DMS79 (cell line): ENCODE measurements at regions not wholly inside any gene's neighbourhood (a gene's known extent, or its start where the extent isn't known, plus 50 kb on each side); places are given as distances from the start of the nearest gene placed in this dataset.
"Not testable (repeated sequence)": the region's sequence is repeated elsewhere in the genome, so short reads cannot be mapped to it uniquely, and the experiment has no call there.

ENCODE experiments used
- DNase-seq: peaks from one replicate; lab custom pipeline; 2025; lab: John Stamatoyannopoulos, UW

- no peak for DNase-seq
Observed at GRCh38 chrX:9271789-9272525, 192.9 kb upstream of the TBL1X start.

- no peak for DNase-seq
Observed at GRCh38 chrX:9273744-9274143, 191.1 kb upstream of the TBL1X start.

- no peak for DNase-seq
Observed at GRCh38 chrX:9278475-9279233, 186.2 kb upstream of the TBL1X start.

GRCh38 chrX:9279234-9279544, 185.7 kb upstream of the TBL1X start:
- DNase-seq = no peak

- no peak for DNase-seq
Observed at GRCh38 chrX:9280831-9281230, 184.0 kb upstream of the TBL1X start.

- DNase-seq = peak; percentile 23
Observed at GRCh38 chrX:9282325-9282724, 182.5 kb upstream of the TBL1X start.

- no peak for DNase-seq
Observed at GRCh38 chrX:9285342-9285771, 179.5 kb upstream of the TBL1X start.

GRCh38 chrX:9286234-9286633, 178.6 kb upstream of the TBL1X start:
- no peak for DNase-seq

GRCh38 chrX:9291629-9292028, 173.2 kb upstream of the TBL1X start:
- no peak for DNase-seq

- DNase-seq = no peak
Observed at GRCh38 chrX:9293051-9293496, 171.8 kb upstream of the TBL1X start.

- DNase-seq = no peak
Observed at GRCh38 chrX:9293903-9294302, 171.0 kb upstream of the TBL1X start.

GRCh38 chrX:9295551-9295950, 169.3 kb upstream of the TBL1X start:
- no peak for DNase-seq

GRCh38 chrX:9298221-9298620, 166.6 kb upstream of the TBL1X start:
- DNase-seq = no peak

GRCh38 chrX:9299681-9300080, 165.2 kb upstream of the TBL1X start:
- not testable (repeated sequence) for DNase-seq

GRCh38 chrX:9301836-9302235, 163.0 kb upstream of the TBL1X start:
- DNase-seq = no peak

GRCh38 chrX:9302381-9302780, 162.5 kb upstream of the TBL1X start:
- DNase-seq = no peak

GRCh38 chrX:9308426-9308825, 156.4 kb upstream of the TBL1X start:
- no peak for DNase-seq

GRCh38 chrX:9310616-9311015, 154.2 kb upstream of the TBL1X start:
- no peak for DNase-seq

- no peak for DNase-seq
Observed at GRCh38 chrX:9311421-9312160, 153.3 kb upstream of the TBL1X start.

- DNase-seq = no peak
Observed at GRCh38 chrX:9312922-9313867, 151.7 kb upstream of the TBL1X start.

- DNase-seq = no peak
Observed at GRCh38 chrX:9315086-9315485, 149.8 kb upstream of the TBL1X start.

GRCh38 chrX:9316096-9316495, 148.8 kb upstream of the TBL1X start:
- no peak for DNase-seq
